ENCODE measurements at regions not wholly inside any gene's neighbourhood (a gene's known extent, or its start where the extent isn't known, plus 50 kb on each side); places are given as distances from the start of the nearest gene placed in this dataset.

- Histone ChIP-seq H3K9me3 (no peaks in the 10 kb centered on the region), H3K79me2 (ENCODE audit: insufficient read depth) (no peaks in the 10 kb centered on the region), H3K9me2 (no peaks in the 10 kb centered on the region), H3K4me2 (no peak overlapping the region), H2AFZ (ENCODE audit: low read depth) (no peak overlapping the region), H3K4me1 (ENCODE audit: control insufficient read depth in 1 of 2, insufficient read depth in 2 of 2, low read depth in 1 of 2, low read length in 1 of 2) (peaks cover 0 to 3% of the 10 kb centered on the region in 2 experiments; a peak in 2 of 4 replicates), H3F3A (replicated peaks; ENCODE audit: insufficient read depth) (no peaks in the 10 kb centered on the region), H3K9ac (no peak overlapping the region), H3K36me3 (replicated peaks in 1 of 2; ENCODE audit: control insufficient read depth in 1 of 2, insufficient read depth in 2 of 2, low read length in 1 of 2) (no peaks in the 10 kb centered on the region), H3K27ac (ENCODE audit: low read depth in 2 of 2, low read length in 1 of 2) (no peak overlapping the region), H3K27me3 (ENCODE audit: insufficient read depth) (no peaks in the 10 kb centered on the region), H4K20me1 (ENCODE audit: insufficient read depth) (no peaks in the 10 kb centered on the region), H3K4me3 (ENCODE audit: low read depth in 2 of 2, low read length in 1 of 2) (no peak overlapping the region)
- CTCF ChIA-PET, result no interaction called here
- WGBS (ENCODE audit: low lambda C conversion rate), result 78% methylated on average over 2 of the region's 2 CpGs
- DNase-seq, result no peak
- POLR2A ChIA-PET, result no interaction called here
- TF ChIP-seq JUND (IDR thresholded peaks at IDR 0.05), result no peak
- TF ChIP-seq USF1 (IDR thresholded peaks at IDR 0.05; ENCODE audit: borderline replicate concordance, low read depth), result no peak
- TF ChIP-seq, protein P1, sequence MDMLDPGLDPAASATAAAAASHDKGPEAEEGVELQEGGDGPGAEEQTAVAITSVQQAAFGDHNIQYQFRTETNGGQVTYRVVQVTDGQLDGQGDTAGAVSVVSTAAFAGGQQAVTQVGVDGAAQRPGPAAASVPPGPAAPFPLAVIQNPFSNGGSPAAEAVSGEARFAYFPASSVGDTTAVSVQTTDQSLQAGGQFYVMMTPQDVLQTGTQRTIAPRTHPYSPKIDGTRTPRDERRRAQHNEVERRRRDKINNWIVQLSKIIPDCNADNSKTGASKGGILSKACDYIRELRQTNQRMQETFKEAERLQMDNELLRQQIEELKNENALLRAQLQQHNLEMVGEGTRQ (IDR thresholded peaks at IDR 0.05; ENCODE audit: borderline replicate concordance, low read depth, low read length), result no peak
- TF ChIP-seq CHD2 (IDR thresholded peaks at IDR 0.05; ENCODE audit: low read length, partially characterized antibody), result no peak
- TF ChIP-seq RXRA (IDR thresholded peaks at IDR 0.05; ENCODE audit: borderline replicate concordance, low read depth), result no peak
- no peak for TF ChIP-seq RCOR1 (IDR thresholded peaks at IDR 0.05; ENCODE audit: low read length)
- TF ChIP-seq YY1 (IDR thresholded peaks at IDR 0.05; ENCODE audit: low read depth), result no peak
- TF ChIP-seq RAD21 (IDR thresholded peaks at IDR 0.05; ENCODE audit: low read length), result no peak
- no peak for TF ChIP-seq EZH2phosphoT487 (IDR thresholded peaks at IDR 0.05; ENCODE audit: borderline replicate concordance, low read depth)
Measured at GRCh38 chr11:92651159-92651558, 318.3 kb upstream of the MTNR1B start.

GRCh38 chr11:92653454-92653853, 316.0 kb upstream of the MTNR1B start:
- Histone ChIP-seq H4K20me1 (ENCODE audit: insufficient read depth) (no peaks in the 10 kb centered on the region), H3K79me2 (ENCODE audit: insufficient read depth) (no peaks in the 10 kb centered on the region), H3K4me3 (ENCODE audit: low read depth in 2 of 2, low read length in 1 of 2) (no peak overlapping the region), H3K36me3 (replicated peaks in 1 of 2; ENCODE audit: control insufficient read depth in 1 of 2, insufficient read depth in 2 of 2, low read length in 1 of 2) (no peaks in the 10 kb centered on the region), H3K9me3 (no peaks in the 10 kb centered on the region), H3K4me1 (ENCODE audit: control insufficient read depth in 1 of 2, insufficient read depth in 2 of 2, low read depth in 1 of 2, low read length in 1 of 2) (peaks cover 0 to 3% of the 10 kb centered on the region in 2 experiments; a peak in 2 of 4 replicates), H3K9ac (no peak overlapping the region), H3K27me3 (ENCODE audit: insufficient read depth) (no peaks in the 10 kb centered on the region), H3K4me2 (no peak overlapping the region; the same call in 1 of the 2 replicates), H3K27ac (ENCODE audit: low read depth in 2 of 2, low read length in 1 of 2) (peak overlapping the region in 1 of 2 experiments; percentile 69; a peak in 1 of 4 replicates), H3K9me2 (no peaks in the 10 kb centered on the region), H3F3A (replicated peaks; ENCODE audit: insufficient read depth) (no peaks in the 10 kb centered on the region), H2AFZ (ENCODE audit: low read depth) (no peak overlapping the region)
- TF ChIP-seq TCF12 (IDR thresholded peaks at IDR 0.05), result peak; percentile 67
- TF ChIP-seq RFX5 (IDR thresholded peaks at IDR 0.05; ENCODE audit: low read length), result no peak
- TF ChIP-seq FOSL2 (IDR thresholded peaks at IDR 0.05; ENCODE audit: borderline replicate concordance, low read depth), result no peak
- TF ChIP-seq, protein P2, sequence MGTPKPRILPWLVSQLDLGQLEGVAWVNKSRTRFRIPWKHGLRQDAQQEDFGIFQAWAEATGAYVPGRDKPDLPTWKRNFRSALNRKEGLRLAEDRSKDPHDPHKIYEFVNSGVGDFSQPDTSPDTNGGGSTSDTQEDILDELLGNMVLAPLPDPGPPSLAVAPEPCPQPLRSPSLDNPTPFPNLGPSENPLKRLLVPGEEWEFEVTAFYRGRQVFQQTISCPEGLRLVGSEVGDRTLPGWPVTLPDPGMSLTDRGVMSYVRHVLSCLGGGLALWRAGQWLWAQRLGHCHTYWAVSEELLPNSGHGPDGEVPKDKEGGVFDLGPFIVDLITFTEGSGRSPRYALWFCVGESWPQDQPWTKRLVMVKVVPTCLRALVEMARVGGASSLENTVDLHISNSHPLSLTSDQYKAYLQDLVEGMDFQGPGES (IDR thresholded peaks at IDR 0.05; ENCODE audit: low read depth, low read length), result no peak
- no peak for TF ChIP-seq GABPA (IDR thresholded peaks at IDR 0.05; ENCODE audit: low read depth)
- no peak for TF ChIP-seq TEAD4 (IDR thresholded peaks at IDR 0.05; ENCODE audit: borderline replicate concordance, insufficient read depth)
- DNase-seq, result peak; percentile 21
- POLR2A ChIA-PET, result no interaction called here
- CTCF ChIA-PET, result interaction anchor here (0.9 to 1.0 kb wide), 2 partner anchors 11 to 233 kb away, joined by 4 read pairs; no protein-coding TSS in a partner anchor

Data from SK-N-SH (cell line).